Esophagus muscularis mucosa (tissue), 4 donors: ENCODE measurements at regions not wholly inside any gene's neighbourhood (a gene's known extent, or its start where the extent isn't known, plus 50 kb on each side); places are given as distances from the start of the nearest gene placed in this dataset.

Experiments used
- DNase-seq: peaks from one replicate; pipeline ENCODE4 v3.0.0-alpha.2; 2017; ENCODE audit errors: extremely low spot score
- H3K27ac ChIP-seq, 4 donors: fragments of 200-600 bp; sonication (generic); replicated peaks in 1 of 4; 1 replicate in 3 of 4; 2 replicates in 1 of 4; pipeline ENCODE4 v1.5.1; 2016 to 2019; ENCODE audit warnings: mild to moderate bottlenecking in 1 of 4
- H3K27me3 ChIP-seq, 4 donors: fragments of 200-600 bp; sonication (generic); one replicate each; pipeline versions ENCODE4 v1.5.1 to v1.6.0; 2016 to 2019
- H3K36me3 ChIP-seq, 4 donors: fragments of 200-600 bp; sonication (generic); one replicate each; pipeline ENCODE4 v1.5.1; 2016 to 2019
- H3K4me1 ChIP-seq, 4 donors: fragments of 200-600 bp; sonication (generic); one replicate each; pipeline ENCODE4 v1.5.1; 2016 to 2019
- H3K4me3 ChIP-seq, 4 donors: fragments of 200-600 bp; sonication (generic); 1 replicate in 2 of 4; 2 replicates in 2 of 4; pipeline ENCODE4 v1.5.1; 2016 to 2019; ENCODE audit warnings: mild to moderate bottlenecking in 4 of 4, moderate library complexity in 1 of 4
- H3K9me3 ChIP-seq, 4 donors: fragments of 200-600 bp; sonication (generic); 1 replicate in 3 of 4; 2 replicates in 1 of 4; pipeline ENCODE4 v1.5.1; 2016 to 2019
- CTCF ChIP-seq, 3 experiments: fragments of 200-600 bp in 2 of 3; fragments of 450-650 bp in 1 of 3; sonication (generic) in 2 of 3; IDR thresholded peaks; one replicate each; pipeline ENCODE4 v1.5.1; 2017 to 2019; ENCODE audit warnings: antibody characterized with exemption in 3 of 3, mild to moderate bottlenecking in 2 of 3, moderate library complexity in 1 of 3
- EP300 ChIP-seq: sonication (generic); formaldehyde crosslinking; IDR thresholded peaks from one replicate; pipeline ENCODE4 v1.6.1; 2017; ENCODE audit warnings: antibody characterized with exemption
- POLR2A ChIP-seq: fragments of 450-650 bp; IDR thresholded peaks from one replicate; pipeline ENCODE4 v1.6.1; 2017; ENCODE audit warnings: antibody characterized with exemption, moderate library complexity, mild to moderate bottlenecking, low read depth
- POLR2AphosphoS5 ChIP-seq, 2 donors: sonication (generic); formaldehyde crosslinking; IDR thresholded peaks; one replicate each; pipeline ENCODE4 v1.6.1; 2017; ENCODE audit warnings: antibody characterized with exemption in 2 of 2
- WGBS: methylation state at CpG from one replicate; pipeline ENCODE4 v1.1.5; 2018; 5-methylcytosine and 5-hydroxymethylcytosine counted together
- intact Hi-C: fragments of 100-400 bp; cut with DNase I; formaldehyde crosslinking; loops from one replicate; pipeline ENCODE4 v1.15.1; 2023

GRCh38 chr9:26066237-26066636 is 388.0 kb upstream of the TUSC1 start:
- intact Hi-C loops = no loop called here
- no peak for TF ChIP-seq CTCF (IDR thresholded peaks at IDR 0.05)
- 33% methylated on average over 1 of the region's 1 CpG for WGBS
- Histone ChIP-seq H3K27me3 (no peaks in the 10 kb centered on the region), H3K9me3 (no peaks in the 10 kb centered on the region), H3K4me1 (peaks cover 0 to 12% (median 4%) of the 10 kb centered on the region in 4 donors), H3K4me3 (no peak overlapping the region), H3K27ac (no peak overlapping the region), H3K36me3 (no peaks in the 10 kb centered on the region)
- no peak for DNase-seq

GRCh38 chr9:26061948-26062575 is 383.8 kb upstream of the TUSC1 start:
- H3K9me3 ChIP-seq = no peaks in the 10 kb centered on the region
- peaks cover 0 to 16% (median 6%) of the 10 kb centered on the region in 4 donors for H3K4me1 ChIP-seq
- TF ChIP-seq POLR2A (no peak), EP300 (no peak), CTCF (IDR thresholded peaks at IDR 0.05) (no peak), POLR2AphosphoS5 (IDR thresholded peaks at IDR 0.05) (no peak)
- no peaks in the 10 kb centered on the region for H3K36me3 ChIP-seq
- intact Hi-C loops = no loop called here
- 75% methylated on average over 4 of the region's 4 CpGs for WGBS
- no peak overlapping the region for H3K4me3 ChIP-seq
- H3K27me3 ChIP-seq = no peaks in the 10 kb centered on the region
- no peak for DNase-seq
- H3K27ac ChIP-seq = no peak overlapping the region

- 67% methylated on average over 1 of the region's 1 CpG for WGBS
- H3K9me3 ChIP-seq = no peaks in the 10 kb centered on the region
- DNase-seq = no peak
- no peak overlapping the region for H3K4me3 ChIP-seq
- no peak overlapping the region for H3K27ac ChIP-seq
- no peaks in the 10 kb centered on the region for H3K27me3 ChIP-seq
- intact Hi-C loops = no loop called here
- TF ChIP-seq POLR2AphosphoS5 (IDR thresholded peaks at IDR 0.05) = no peak
- no peak for TF ChIP-seq EP300
- TF ChIP-seq CTCF (IDR thresholded peaks at IDR 0.05) = no peak
- TF ChIP-seq POLR2A = no peak
- no peaks in the 10 kb centered on the region for H3K36me3 ChIP-seq
- H3K4me1 ChIP-seq = peaks cover 0 to 11% (median 4%) of the 10 kb centered on the region in 4 donors
These were observed 380.1 kb upstream of the TUSC1 start for GRCh38 chr9:26058111-26058895.

- H3K4me1 ChIP-seq = peaks cover 0 to 11% (median 4%) of the 10 kb centered on the region in 4 donors
- WGBS = 31% methylated on average over 3 of the region's 3 CpGs
- no peak overlapping the region for H3K27ac ChIP-seq
- H3K4me3 ChIP-seq = no peak overlapping the region
- intact Hi-C loops = no loop called here
- TF ChIP-seq POLR2AphosphoS5 (IDR thresholded peaks at IDR 0.05) = no peak
- no peak for TF ChIP-seq POLR2A
- no peak for TF ChIP-seq EP300
- TF ChIP-seq CTCF (IDR thresholded peaks at IDR 0.05) = no peak
- H3K27me3 ChIP-seq = no peaks in the 10 kb centered on the region
- H3K9me3 ChIP-seq = no peaks in the 10 kb centered on the region
- DNase-seq = no peak
- H3K36me3 ChIP-seq = no peaks in the 10 kb centered on the region
These were observed 378.8 kb upstream of the TUSC1 start for GRCh38 chr9:26057050-26057449.
